ENCODE measurements at regions not wholly inside any gene's neighbourhood (a gene's known extent, or its start where the extent isn't known, plus 50 kb on each side); places are given as distances from the start of the nearest gene placed in this dataset.

DNA sequence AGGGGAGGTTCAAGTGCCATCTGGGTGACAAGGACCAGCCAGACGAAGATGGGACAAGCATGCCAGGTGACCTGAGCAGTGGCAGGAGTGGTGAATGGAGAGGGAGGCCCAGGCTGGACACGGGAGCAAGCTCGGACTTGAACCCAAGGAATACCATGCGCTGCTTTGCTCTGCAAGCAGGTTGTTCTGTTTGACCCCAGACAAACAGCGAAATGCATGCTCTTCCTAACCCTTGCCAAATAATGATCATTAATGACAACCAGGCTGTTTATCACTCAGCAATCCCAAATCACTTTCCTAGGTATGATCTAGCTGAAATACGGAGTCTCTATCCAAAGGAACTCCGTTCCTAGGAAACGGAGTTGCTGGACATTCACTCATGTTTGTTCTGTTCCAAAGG is 77.4 kb downstream of the PTPDC1 start:
- TF ChIP-seq, protein P1, sequence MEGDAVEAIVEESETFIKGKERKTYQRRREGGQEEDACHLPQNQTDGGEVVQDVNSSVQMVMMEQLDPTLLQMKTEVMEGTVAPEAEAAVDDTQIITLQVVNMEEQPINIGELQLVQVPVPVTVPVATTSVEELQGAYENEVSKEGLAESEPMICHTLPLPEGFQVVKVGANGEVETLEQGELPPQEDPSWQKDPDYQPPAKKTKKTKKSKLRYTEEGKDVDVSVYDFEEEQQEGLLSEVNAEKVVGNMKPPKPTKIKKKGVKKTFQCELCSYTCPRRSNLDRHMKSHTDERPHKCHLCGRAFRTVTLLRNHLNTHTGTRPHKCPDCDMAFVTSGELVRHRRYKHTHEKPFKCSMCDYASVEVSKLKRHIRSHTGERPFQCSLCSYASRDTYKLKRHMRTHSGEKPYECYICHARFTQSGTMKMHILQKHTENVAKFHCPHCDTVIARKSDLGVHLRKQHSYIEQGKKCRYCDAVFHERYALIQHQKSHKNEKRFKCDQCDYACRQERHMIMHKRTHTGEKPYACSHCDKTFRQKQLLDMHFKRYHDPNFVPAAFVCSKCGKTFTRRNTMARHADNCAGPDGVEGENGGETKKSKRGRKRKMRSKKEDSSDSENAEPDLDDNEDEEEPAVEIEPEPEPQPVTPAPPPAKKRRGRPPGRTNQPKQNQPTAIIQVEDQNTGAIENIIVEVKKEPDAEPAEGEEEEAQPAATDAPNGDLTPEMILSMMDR (IDR thresholded peaks at IDR 0.05): no peak
- no peak for TF ChIP-seq TCF7L2 (IDR thresholded peaks at IDR 0.05; ENCODE audit: low read depth, low read length)
- no peak for TF ChIP-seq POLR2AphosphoS5 (IDR thresholded peaks at IDR 0.05; ENCODE audit: low read depth, low read length)
- TF ChIP-seq SIN3A (IDR thresholded peaks at IDR 0.05; ENCODE audit: borderline replicate concordance, insufficient read depth, low read depth, low read length): no peak
- TF ChIP-seq, protein P2, sequence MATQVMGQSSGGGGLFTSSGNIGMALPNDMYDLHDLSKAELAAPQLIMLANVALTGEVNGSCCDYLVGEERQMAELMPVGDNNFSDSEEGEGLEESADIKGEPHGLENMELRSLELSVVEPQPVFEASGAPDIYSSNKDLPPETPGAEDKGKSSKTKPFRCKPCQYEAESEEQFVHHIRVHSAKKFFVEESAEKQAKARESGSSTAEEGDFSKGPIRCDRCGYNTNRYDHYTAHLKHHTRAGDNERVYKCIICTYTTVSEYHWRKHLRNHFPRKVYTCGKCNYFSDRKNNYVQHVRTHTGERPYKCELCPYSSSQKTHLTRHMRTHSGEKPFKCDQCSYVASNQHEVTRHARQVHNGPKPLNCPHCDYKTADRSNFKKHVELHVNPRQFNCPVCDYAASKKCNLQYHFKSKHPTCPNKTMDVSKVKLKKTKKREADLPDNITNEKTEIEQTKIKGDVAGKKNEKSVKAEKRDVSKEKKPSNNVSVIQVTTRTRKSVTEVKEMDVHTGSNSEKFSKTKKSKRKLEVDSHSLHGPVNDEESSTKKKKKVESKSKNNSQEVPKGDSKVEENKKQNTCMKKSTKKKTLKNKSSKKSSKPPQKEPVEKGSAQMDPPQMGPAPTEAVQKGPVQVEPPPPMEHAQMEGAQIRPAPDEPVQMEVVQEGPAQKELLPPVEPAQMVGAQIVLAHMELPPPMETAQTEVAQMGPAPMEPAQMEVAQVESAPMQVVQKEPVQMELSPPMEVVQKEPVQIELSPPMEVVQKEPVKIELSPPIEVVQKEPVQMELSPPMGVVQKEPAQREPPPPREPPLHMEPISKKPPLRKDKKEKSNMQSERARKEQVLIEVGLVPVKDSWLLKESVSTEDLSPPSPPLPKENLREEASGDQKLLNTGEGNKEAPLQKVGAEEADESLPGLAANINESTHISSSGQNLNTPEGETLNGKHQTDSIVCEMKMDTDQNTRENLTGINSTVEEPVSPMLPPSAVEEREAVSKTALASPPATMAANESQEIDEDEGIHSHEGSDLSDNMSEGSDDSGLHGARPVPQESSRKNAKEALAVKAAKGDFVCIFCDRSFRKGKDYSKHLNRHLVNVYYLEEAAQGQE (IDR thresholded peaks at IDR 0.05; ENCODE audit: insufficient read depth in 1 of 2, low read depth in 2 of 2, low read length in 1 of 2): no peak
